GM23248 (cell line): ENCODE measurements at regions not wholly inside any gene's neighbourhood (a gene's known extent, or its start where the extent isn't known, plus 50 kb on each side); places are given as distances from the start of the nearest gene placed in this dataset.

ENCODE experiments used
- EZH2 ChIP-seq: fragments of 200-600 bp; sonication (generic); IDR thresholded peaks from 2 replicates; pipeline ENCODE4 v1.6.1; 2018; ENCODE audit warnings: antibody characterized with exemption, mild to moderate bottlenecking; ENCODE audit not compliant: insufficient read depth, poor library complexity, severe bottlenecking
- EZH2phosphoT487 ChIP-seq: fragments of 200-600 bp; sonication (generic); IDR thresholded peaks from 2 replicates; pipeline ENCODE4 v1.6.1; 2018; ENCODE audit warnings: antibody characterized with exemption, moderate library complexity, mild to moderate bottlenecking, low read depth; ENCODE audit not compliant: insufficient read depth

DNA sequence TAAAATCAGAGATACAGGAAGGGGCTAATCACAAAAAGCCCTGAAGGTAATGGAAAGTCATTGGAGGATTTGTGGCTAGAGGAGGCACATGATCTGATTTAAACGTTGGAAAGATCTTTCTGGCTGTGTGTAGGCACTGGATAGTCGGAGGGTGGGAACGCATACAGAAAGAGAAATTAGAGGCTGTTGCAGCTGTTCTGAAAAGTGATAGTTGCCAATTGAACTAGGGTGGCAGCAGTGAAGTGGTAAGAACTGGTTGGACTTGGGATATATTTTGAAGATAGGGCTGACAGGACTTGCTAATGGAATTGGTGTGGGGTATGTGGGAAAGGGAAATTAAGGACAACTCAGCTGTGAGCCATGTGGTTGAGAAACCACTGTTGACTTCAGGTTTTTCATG is 223.6 kb downstream of the OGFRL1 start:
- TF ChIP-seq EZH2, result no peak
- no peak for TF ChIP-seq EZH2phosphoT487
